CD14-positive monocyte (primary cell): ENCODE measurements at regions not wholly inside any gene's neighbourhood (a gene's known extent, or its start where the extent isn't known, plus 50 kb on each side); places are given as distances from the start of the nearest gene placed in this dataset.
A peak's percentile ranks its signal among the peaks of the same experiment; 100 is the strongest.

Source experiments
- DNase-seq, 3 donors: peaks; one replicate each; pipeline ENCODE4 v3.0.0-alpha.2; 2011 to 2022
- H2AFZ ChIP-seq: 2 replicates; pipeline ENCODE4 v1.6.0; 2012; ENCODE audit warnings: mild to moderate bottlenecking, low read depth, low read length, inconsistent platforms; ENCODE audit not compliant: insufficient read depth, poor library complexity, severe bottlenecking
- H3K27ac ChIP-seq, 2 donors: 1 replicate in 1 of 2; 2 replicates in 1 of 2; pipeline ENCODE4 v1.5.1; 2012 to 2013; ENCODE audit warnings: low read length in 2 of 2, control low read depth in 1 of 2, inconsistent platforms in 1 of 2, low read depth in 1 of 2, mild to moderate bottlenecking in 1 of 2
- H3K27me3 ChIP-seq, 2 donors: one replicate each; pipeline versions ENCODE4 v1.6.0 to v1.6.1; 2011 to 2013; ENCODE audit warnings: low read length in 2 of 2; ENCODE audit not compliant: control insufficient read depth in 2 of 2, insufficient read depth in 2 of 2
- H3K36me3 ChIP-seq, 2 donors: replicated peaks in 1 of 2; 1 replicate in 1 of 2; 2 replicates in 1 of 2; pipeline versions ENCODE4 v1.5.1 to v1.6.1; 2012 to 2013; ENCODE audit warnings: low read length in 2 of 2, control low read depth in 1 of 2, inconsistent platforms in 1 of 2, mild to moderate bottlenecking in 1 of 2; ENCODE audit not compliant: insufficient read depth in 2 of 2, control insufficient read depth in 1 of 2
- H3K4me1 ChIP-seq, 2 donors: 1 replicate in 1 of 2; 2 replicates in 1 of 2; pipeline versions ENCODE4 v1.5.1 to v1.6.1; 2012 to 2013; ENCODE audit warnings: low read length in 2 of 2, control low read depth in 1 of 2, inconsistent platforms in 1 of 2, mild to moderate bottlenecking in 1 of 2, moderate library complexity in 1 of 2; ENCODE audit not compliant: insufficient read depth in 2 of 2, control insufficient read depth in 1 of 2
- H3K4me2 ChIP-seq: replicated peaks from 2 replicates; pipeline ENCODE3; 2012; ENCODE audit warnings: low read length, moderate library complexity, mild to moderate bottlenecking; ENCODE audit not compliant: poor library complexity, severe bottlenecking; ENCODE audit errors: extremely low read depth
- H3K4me3 ChIP-seq, 3 experiments: fragments of 200-600 bp in 1 of 3; sonication (generic) in 1 of 3; replicated peaks in 1 of 3; 1 replicate in 2 of 3; 2 replicates in 1 of 3; pipeline ENCODE4 v1.5.1; 2011 to 2013; ENCODE audit warnings: low read length in 3 of 3, mild to moderate bottlenecking in 3 of 3, control low read depth in 2 of 3, low read depth in 2 of 3, inconsistent platforms in 1 of 3, moderate library complexity in 1 of 3
- H3K79me2 ChIP-seq: 2 replicates; pipeline ENCODE4 v1.6.0; 2012; ENCODE audit warnings: mild to moderate bottlenecking, control low read depth, inconsistent platforms, low read length, moderate library complexity; ENCODE audit not compliant: insufficient read depth
- H3K9ac ChIP-seq: 2 replicates; pipeline ENCODE4 v1.6.0; 2017; ENCODE audit warnings: low read length, mild to moderate bottlenecking; ENCODE audit not compliant: insufficient read depth, poor library complexity, severe bottlenecking
- H3K9me3 ChIP-seq, 2 donors: replicated peaks in 1 of 2; 1 replicate in 1 of 2; 2 replicates in 1 of 2; pipeline versions ENCODE4 v1.5.1 to v1.6.1; 2012 to 2013; ENCODE audit warnings: low read length in 2 of 2, control low read depth in 1 of 2; ENCODE audit not compliant: control insufficient read depth in 1 of 2, insufficient read depth in 1 of 2
- H4K20me1 ChIP-seq: 2 replicates; pipeline ENCODE4 v1.6.0; 2012; ENCODE audit warnings: mild to moderate bottlenecking, low read length, control low read depth, moderate library complexity; ENCODE audit not compliant: insufficient read depth
- H3K27ac Mint-ChIP-seq, 7 donors: one replicate each; pipeline ENCODE4 v1.8.0; 2020; ENCODE audit warnings: mild to moderate bottlenecking in 7 of 7, mixed read lengths in 7 of 7, moderate library complexity in 6 of 7, inconsistent platforms in 2 of 7
- H3K27me3 Mint-ChIP-seq, 3 donors: one replicate each; pipeline ENCODE4 v1.8.0; 2021 to 2022; ENCODE audit warnings: low read depth in 3 of 3, mild to moderate bottlenecking in 3 of 3, mixed read lengths in 3 of 3, moderate library complexity in 3 of 3, inconsistent platforms in 1 of 3
- H3K36me3 Mint-ChIP-seq, 2 donors: one replicate each; pipeline ENCODE4 v1.8.0; 2020; ENCODE audit warnings: mixed read lengths in 2 of 2, inconsistent platforms in 1 of 2, mild to moderate bottlenecking in 1 of 2
- H3K4me1 Mint-ChIP-seq: one replicate; pipeline ENCODE4 v1.8.0; 2020; ENCODE audit warnings: mild to moderate bottlenecking, mixed read lengths
- H3K4me3 Mint-ChIP-seq, 2 donors: one replicate each; pipeline ENCODE4 v1.8.0; 2020; ENCODE audit warnings: mild to moderate bottlenecking in 2 of 2, mixed read lengths in 2 of 2, moderate library complexity in 1 of 2
- H3K9me3 Mint-ChIP-seq, 7 donors: one replicate each; pipeline ENCODE4 v1.8.0; 2020 to 2022; ENCODE audit warnings: mixed read lengths in 7 of 7, mild to moderate bottlenecking in 6 of 7, moderate library complexity in 6 of 7, inconsistent platforms in 2 of 7
- CTCF ChIP-seq: fragments of 200-600 bp; IDR thresholded peaks from one replicate; pipeline ENCODE4 v1.8.0; 2022; ENCODE audit warnings: antibody characterized with exemption, mild to moderate bottlenecking
- WGBS: methylation state at CpG from one replicate; pipeline ENCODE4 v1.1.5; 2013; ENCODE audit warnings: missing lambda C conversion rate; ENCODE audit not compliant: insufficient coverage; 5-methylcytosine and 5-hydroxymethylcytosine counted together
- intact Hi-C, 2 donors: fragments of 100-400 bp; cut with micrococcal nuclease; formaldehyde crosslinking; loops; one replicate each; pipeline versions ENCODE4 v1.15.0 to v1.15.1; 2023

DNA sequence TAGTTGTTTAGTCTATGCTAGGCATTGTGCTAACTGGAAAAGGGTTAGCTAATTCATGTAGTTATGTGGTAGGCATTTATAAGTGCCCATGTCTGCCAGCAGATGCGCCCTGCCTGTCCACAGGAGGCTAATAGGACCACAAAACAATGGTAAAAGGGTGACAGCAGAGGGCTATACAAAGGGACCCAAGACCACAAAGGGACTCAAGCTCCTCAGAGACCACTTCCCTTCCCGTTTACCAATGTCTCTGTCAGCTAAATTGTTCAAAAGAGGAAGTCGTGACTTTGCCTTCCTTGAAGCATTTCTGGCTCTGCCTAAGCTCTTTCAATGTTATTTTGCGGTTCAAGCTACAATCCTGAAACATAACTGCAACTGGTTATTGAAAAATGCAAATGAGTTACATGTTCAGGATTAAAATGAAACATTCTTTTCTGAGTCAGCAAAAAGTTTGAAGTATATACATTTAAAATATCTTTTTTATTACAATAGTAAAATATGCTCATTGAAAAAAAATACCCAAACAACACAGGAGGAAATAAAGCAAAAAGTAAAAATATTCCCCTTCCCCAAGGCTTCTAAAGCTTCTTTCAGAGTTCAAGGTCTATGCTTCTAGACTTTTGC lies 149.2 kb downstream of the MAF start:
- peak; percentile 73 to 90 (median 87) for DNase-seq
- TF ChIP-seq CTCF = no peak
- H3K79me2 ChIP-seq = no peaks in the 10 kb centered on the region
- peaks cover 28 to 31% of the 10 kb centered on the region in 2 donors for H3K4me1 ChIP-seq
- no peaks in the 10 kb centered on the region for H3K36me3 Mint-ChIP-seq
- no peaks in the 10 kb centered on the region for H3K9me3 ChIP-seq
- no peaks in the 10 kb centered on the region for H3K27me3 ChIP-seq
- peaks cover 0 to 2% (median 0%) of the 10 kb centered on the region in 7 donors for H3K9me3 Mint-ChIP-seq
- H2AFZ ChIP-seq = no peak overlapping the region
- H3K36me3 ChIP-seq = no peaks in the 10 kb centered on the region
- H3K4me1 Mint-ChIP-seq = peaks cover 27% of the 10 kb centered on the region
- peak overlapping the region; percentile 46 for H3K4me2 ChIP-seq
- H3K9ac ChIP-seq = no peak overlapping the region
- peaks cover 0 to 6% (median 2%) of the 10 kb centered on the region in 3 donors for H3K27me3 Mint-ChIP-seq
- intact Hi-C loops = no loop called here
- no peaks in the 10 kb centered on the region for H4K20me1 ChIP-seq
- H3K27ac ChIP-seq = peak overlapping the region in 1 of 2 donors; percentile 38
- no peak overlapping the region for H3K4me3 Mint-ChIP-seq
- H3K4me3 ChIP-seq = peak overlapping the region in 1 of 3 experiments; percentile 35
- H3K27ac Mint-ChIP-seq = peak overlapping the region in 3 of 7 donors; percentile 22 to 74 (median 70)
- WGBS = 0% methylated on average over 3 of the region's 4 CpGs

- Histone ChIP-seq H3K9ac (no peak overlapping the region), H3K4me3 (no peak overlapping the region), H3K9me3 (no peaks in the 10 kb centered on the region), H4K20me1 (no peaks in the 10 kb centered on the region), H3K27me3 (no peaks in the 10 kb centered on the region), H3K4me2 (peak overlapping the region; percentile 30), H3K27ac (peak overlapping the region in 1 of 2 donors; percentile 18), H3K4me1 (peaks cover 28 to 31% of the 10 kb centered on the region in 2 donors), H2AFZ (no peak overlapping the region), H3K36me3 (no peaks in the 10 kb centered on the region), H3K79me2 (no peaks in the 10 kb centered on the region)
- peak; percentile 8 to 71 (median 39) for DNase-seq
- no peak overlapping the region for H3K27ac Mint-ChIP-seq
- H3K27me3 Mint-ChIP-seq = peaks cover 0 to 3% (median 2%) of the 10 kb centered on the region in 3 donors
- no peak for TF ChIP-seq CTCF
- H3K4me1 Mint-ChIP-seq = peaks cover 27% of the 10 kb centered on the region
- intact Hi-C loops = no loop called here
- no peak overlapping the region for H3K4me3 Mint-ChIP-seq
- WGBS = no CpG with 5 or more reads among the region's 6 CpGs
- H3K36me3 Mint-ChIP-seq = no peaks in the 10 kb centered on the region
- peaks cover 0 to 2% (median 0%) of the 10 kb centered on the region in 7 donors for H3K9me3 Mint-ChIP-seq
These were observed 150.6 kb downstream of the MAF start for GRCh38 chr16:79449900-79450299.
